ENCODE measurements at regions not wholly inside any gene's neighbourhood (a gene's known extent, or its start where the extent isn't known, plus 50 kb on each side); places are given as distances from the start of the nearest gene placed in this dataset.
A peak's percentile ranks its signal among the peaks of the same experiment; 100 is the strongest.

- Histone ChIP-seq H3K4me1 (peaks cover 11% of the 10 kb centered on the region), H3K9me3 (no peaks in the 10 kb centered on the region), H3K27ac (no peak overlapping the region), H3K4me2 (peak overlapping the region; percentile 58), H3K4me3 (no peak overlapping the region)
- no peak for DNase-seq (ENCODE audit: low read depth in 1 of 2, low spot score in 1 of 2)
- CTCF ChIA-PET = interaction anchor here (1.4 to 1.5 kb wide), 3 partner anchors 11 to 177 kb away, joined by 3 to 8 read pairs (median 3); no protein-coding TSS in a partner anchor
- WGBS (ENCODE audit: missing lambda C conversion rate) = 82% methylated on average over 3 of the region's 3 CpGs
- POLR2A ChIA-PET = interaction anchor here (1.3 kb wide), 1 partner anchor 58 kb away, joined by 3 read pairs; no protein-coding TSS in a partner anchor
- FAIRE-seq = no peak
- ATAC-seq = no peak
- TF ChIP-seq BCL3 (IDR thresholded peaks at IDR 0.05) (no peak), TP53 (CRISPR knock-in tag; IDR thresholded peaks at IDR 0.05) (no peak), NR3C1 (IDR thresholded peaks at IDR 0.05) (no peak), HEYL (CRISPR knock-in tag; IDR thresholded peaks at IDR 0.05) (no peak), MAFK (IDR thresholded peaks at IDR 0.05; ENCODE audit: partially characterized antibody) (no peak), ZSCAN20 (CRISPR knock-in tag; IDR thresholded peaks at IDR 0.05) (no peak), PBX3 (IDR thresholded peaks at IDR 0.05) (no peak), POLR2AphosphoS2 (conservative IDR thresholded peaks at IDR 0.05; ENCODE audit: low read length) (no peak), RNF2 (IDR thresholded peaks at IDR 0.05; ENCODE audit: borderline replicate concordance, low read depth) (no peak), RAD21 (conservative IDR thresholded peaks at IDR 0.05 in 1 of 2, IDR thresholded peaks at IDR 0.05 in 1 of 2) (no peak), ZC3H11A (IDR thresholded peaks at IDR 0.05) (no peak), MAZ (IDR thresholded peaks at IDR 0.05; ENCODE audit: borderline replicate concordance, low read depth, low read length) (no peak), MAX (IDR thresholded peaks at IDR 0.05) (no peak), FOSL2 (IDR thresholded peaks at IDR 0.05) (no peak), FOSL2 (CRISPR knock-in tag; IDR thresholded peaks at IDR 0.05) (no peak), CEBPB (IDR thresholded peaks at IDR 0.05) (no peak)
These were observed 101.1 kb downstream of the TMEM174 start for GRCh38 chr5:73274121-73274520.

GRCh38 chr5:73273379-73274050, 100.5 kb downstream of the TMEM174 start:
- CTCF ChIA-PET = interaction anchor here (0.8 to 1.5 kb wide), 5 partner anchors 10 to 178 kb away, joined by 3 to 8 read pairs (median 4); no protein-coding TSS in a partner anchor
- POLR2A ChIA-PET = interaction anchor here (1.3 kb wide), 1 partner anchor 57 kb away, joined by 3 read pairs; no protein-coding TSS in a partner anchor
- peak; percentile 19 to 83 for DNase-seq (ENCODE audit: low read depth in 1 of 2, low spot score in 1 of 2)
- 20% methylated on average over 5 of the region's 6 CpGs for WGBS (ENCODE audit: missing lambda C conversion rate)
- H3K27ac ChIP-seq = no peak overlapping the region
- peaks cover 11% of the 10 kb centered on the region for H3K4me1 ChIP-seq
- peak; percentile 41 to 94; a peak in 3 of 6 replicates for ATAC-seq
- TF ChIP-seq HOXB13 (CRISPR knock-in tag; IDR thresholded peaks at IDR 0.05; ENCODE audit: low read depth) (no peak), KDM5A (IDR thresholded peaks at IDR 0.05) (no peak), MAZ (IDR thresholded peaks at IDR 0.05; ENCODE audit: borderline replicate concordance, low read depth, low read length) (no peak), MAFK (IDR thresholded peaks at IDR 0.05; ENCODE audit: partially characterized antibody) (peak; percentile 35)
- FAIRE-seq = peak; percentile 80
- peak overlapping the region; percentile 58 for H3K4me2 ChIP-seq
- H3K9me3 ChIP-seq = no peaks in the 10 kb centered on the region
- H3K4me3 ChIP-seq = no peak overlapping the region

- POLR2A ChIA-PET = no interaction called here
These were observed 99.4 kb downstream of the TMEM174 start for GRCh38 chr5:73272351-73272750.

More at GRCh38 chr5:73272351-73272750, 99.4 kb downstream of the TMEM174 start:
- Histone ChIP-seq H3K4me1 (peaks cover 11% of the 10 kb centered on the region), H3K9me3 (no peaks in the 10 kb centered on the region), H3K4me3 (no peak overlapping the region), H3K4me2 (no peak overlapping the region), H3K27ac (no peak overlapping the region)
- CTCF ChIA-PET = interaction anchor here (1.0 to 1.3 kb wide), 2 partner anchors 47 to 56 kb away, joined by 3 to 4 read pairs; no protein-coding TSS in a partner anchor
- TF ChIP-seq HOXA7 (CRISPR knock-in tag; IDR thresholded peaks at IDR 0.05) (no peak), NPAS2 (CRISPR knock-in tag; IDR thresholded peaks at IDR 0.05; ENCODE audit: borderline replicate concordance) (no peak), PBX3 (IDR thresholded peaks at IDR 0.05) (no peak), CBX8 (IDR thresholded peaks at IDR 0.05) (no peak), FOSL2 (IDR thresholded peaks at IDR 0.05) (no peak), FOSL2 (CRISPR knock-in tag; IDR thresholded peaks at IDR 0.05) (no peak), FOSB (CRISPR knock-in tag; IDR thresholded peaks at IDR 0.05) (no peak), KDM5A (IDR thresholded peaks at IDR 0.05) (no peak), PHF8 (IDR thresholded peaks at IDR 0.05; ENCODE audit: borderline replicate concordance, low read depth) (no peak), E2F6 (IDR thresholded peaks at IDR 0.05; ENCODE audit: borderline replicate concordance, low read depth) (no peak), REST (IDR thresholded peaks at IDR 0.05) (no peak), TP53 (CRISPR knock-in tag; IDR thresholded peaks at IDR 0.05) (no peak)
- no peak for DNase-seq (ENCODE audit: low read depth in 1 of 2, low spot score in 1 of 2)
- no peak for ATAC-seq
- peak; percentile 51 for FAIRE-seq

All from A549 (cell line).